Calu3 (cell line): ENCODE measurements at regions not wholly inside any gene's neighbourhood (a gene's known extent, or its start where the extent isn't known, plus 50 kb on each side); places are given as distances from the start of the nearest gene placed in this dataset.

Experiments used
- BruUV-seq: library from RNA; stranded (reverse); fragments of 400-500 nt; replicated peaks from 2 replicates; lab custom pipeline; 2021; lab: Mats Ljungman, UMichigan
- CTCF ChIA-PET: fragments of 300-600 bp; sonication (Branson Sonifier 250); formaldehyde crosslinking; loops from one replicate; lab custom pipeline; 2022; ENCODE audit warnings: antibody characterized with exemption; lab: Charles Lee
- DNase-seq: peaks from one replicate; pipeline ENCODE4 v3.0.0; 2022
- H3K27ac Mint-ChIP-seq: one replicate; pipeline ENCODE4 v1.8.0; 2022; ENCODE audit warnings: mixed read lengths; ENCODE audit not compliant: unreplicated experiment
- H3K27me3 Mint-ChIP-seq: one replicate; pipeline ENCODE4 v1.8.0; 2022; ENCODE audit warnings: mixed read lengths; ENCODE audit not compliant: unreplicated experiment
- H3K36me3 Mint-ChIP-seq: one replicate; pipeline ENCODE4 v1.8.0; 2022; ENCODE audit warnings: mild to moderate bottlenecking, moderate library complexity, mixed read lengths; ENCODE audit not compliant: insufficient read depth, unreplicated experiment
- H3K4me1 Mint-ChIP-seq: one replicate; pipeline ENCODE4 v1.8.0; 2022; ENCODE audit warnings: mild to moderate bottlenecking, low read depth, mixed read lengths; ENCODE audit not compliant: unreplicated experiment
- H3K4me3 Mint-ChIP-seq: one replicate; pipeline ENCODE4 v1.8.0; 2022; ENCODE audit warnings: mild to moderate bottlenecking, low read depth, moderate library complexity, mixed read lengths; ENCODE audit not compliant: unreplicated experiment
- H3K9me3 Mint-ChIP-seq: one replicate; pipeline ENCODE4 v1.8.0; 2022; ENCODE audit warnings: low read depth, mixed read lengths; ENCODE audit not compliant: unreplicated experiment
- intact Hi-C: fragments of 100-400 bp; cut with micrococcal nuclease; formaldehyde crosslinking; loops from one replicate; pipeline ENCODE4 v1.10.0; 2022; ENCODE audit not compliant: unreplicated experiment
- TF ChIP-seq, protein P1 (sequence below): fragments of 200-600 bp; IDR thresholded peaks from one replicate; pipeline ENCODE4 v1.8.0; 2022; ENCODE audit warnings: antibody characterized with exemption; ENCODE audit not compliant: unreplicated experiment

DNA sequence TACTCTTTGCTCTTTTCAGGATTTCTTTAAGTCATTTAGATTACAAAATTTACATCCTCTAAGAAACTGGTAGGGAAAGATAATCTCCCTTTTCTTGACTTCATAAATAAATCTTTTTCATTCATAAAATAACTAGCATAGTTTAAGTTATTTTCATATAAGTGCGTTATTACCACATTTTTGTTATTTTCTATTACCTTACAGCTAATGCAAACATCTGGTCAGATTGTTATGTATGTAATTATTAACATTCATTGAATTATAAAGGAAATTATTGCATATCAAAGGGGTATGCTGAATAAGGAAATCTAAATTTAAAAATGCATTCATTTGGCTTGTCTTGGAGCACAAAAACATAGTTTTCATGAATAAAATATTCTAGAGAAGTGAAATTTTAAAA lies 55.3 kb upstream of the SLITRK1 start:
- no peaks in the 10 kb centered on the region for H3K36me3 Mint-ChIP-seq
- BruUV-seq: no TSS peak
- no peak overlapping the region for H3K27ac Mint-ChIP-seq
- no peaks in the 10 kb centered on the region for H3K4me1 Mint-ChIP-seq
- no peaks in the 10 kb centered on the region for H3K27me3 Mint-ChIP-seq
- DNase-seq: no peak
- no peaks in the 10 kb centered on the region for H3K9me3 Mint-ChIP-seq
- CTCF ChIA-PET: no interaction called here
- no peak overlapping the region for H3K4me3 Mint-ChIP-seq
- TF ChIP-seq, protein P1, sequence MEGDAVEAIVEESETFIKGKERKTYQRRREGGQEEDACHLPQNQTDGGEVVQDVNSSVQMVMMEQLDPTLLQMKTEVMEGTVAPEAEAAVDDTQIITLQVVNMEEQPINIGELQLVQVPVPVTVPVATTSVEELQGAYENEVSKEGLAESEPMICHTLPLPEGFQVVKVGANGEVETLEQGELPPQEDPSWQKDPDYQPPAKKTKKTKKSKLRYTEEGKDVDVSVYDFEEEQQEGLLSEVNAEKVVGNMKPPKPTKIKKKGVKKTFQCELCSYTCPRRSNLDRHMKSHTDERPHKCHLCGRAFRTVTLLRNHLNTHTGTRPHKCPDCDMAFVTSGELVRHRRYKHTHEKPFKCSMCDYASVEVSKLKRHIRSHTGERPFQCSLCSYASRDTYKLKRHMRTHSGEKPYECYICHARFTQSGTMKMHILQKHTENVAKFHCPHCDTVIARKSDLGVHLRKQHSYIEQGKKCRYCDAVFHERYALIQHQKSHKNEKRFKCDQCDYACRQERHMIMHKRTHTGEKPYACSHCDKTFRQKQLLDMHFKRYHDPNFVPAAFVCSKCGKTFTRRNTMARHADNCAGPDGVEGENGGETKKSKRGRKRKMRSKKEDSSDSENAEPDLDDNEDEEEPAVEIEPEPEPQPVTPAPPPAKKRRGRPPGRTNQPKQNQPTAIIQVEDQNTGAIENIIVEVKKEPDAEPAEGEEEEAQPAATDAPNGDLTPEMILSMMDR: no peak
- intact Hi-C loops: no loop called here

DNA sequence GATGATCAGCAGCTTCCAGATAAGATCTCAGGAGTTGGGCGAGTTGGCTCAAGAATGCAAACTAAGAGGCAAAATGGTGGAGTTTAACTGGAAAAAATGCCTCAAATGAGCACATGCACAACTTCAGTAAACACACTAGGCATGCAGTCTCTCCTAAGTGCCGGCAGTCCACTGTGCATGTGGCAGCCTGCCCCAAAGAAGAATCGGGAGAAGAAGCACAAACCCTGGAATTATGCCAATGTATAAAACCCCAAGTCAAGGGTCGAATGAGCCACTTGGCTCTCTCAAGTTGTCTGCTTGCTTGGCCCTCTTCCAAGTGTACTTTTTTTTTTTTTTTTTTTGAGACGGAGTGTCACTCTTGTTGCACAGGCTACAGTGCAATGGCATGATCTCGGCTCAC lies 53.3 kb upstream of the SLITRK1 start:
- Mint-ChIP-seq H3K27ac (no peak overlapping the region), H3K4me3 (no peak overlapping the region), H3K36me3 (no peaks in the 10 kb centered on the region), H3K4me1 (no peaks in the 10 kb centered on the region), H3K27me3 (no peaks in the 10 kb centered on the region), H3K9me3 (no peaks in the 10 kb centered on the region)
- no peak for DNase-seq
- TF ChIP-seq, protein P1: no peak
- no TSS peak for BruUV-seq
- intact Hi-C loops: no loop called here
- CTCF ChIA-PET: no interaction called here
